Rectal smooth muscle tissue (tissue), 1 donor: ENCODE measurements at regions not wholly inside any gene's neighbourhood (a gene's known extent, or its start where the extent isn't known, plus 50 kb on each side); places are given as distances from the start of the nearest gene placed in this dataset.
A peak's percentile ranks its signal among the peaks of the same experiment; 100 is the strongest.

Experiments
- H3K27ac ChIP-seq: one replicate; pipeline ENCODE4 v1.7.0; 2013; ENCODE audit warnings: low read depth, low read length, inconsistent platforms
- H3K27me3 ChIP-seq: one replicate; pipeline ENCODE4 v1.7.0; 2013; ENCODE audit warnings: low read length; ENCODE audit not compliant: control insufficient read depth, insufficient read depth
- H3K36me3 ChIP-seq: one replicate; pipeline ENCODE4 v1.7.0; 2013; ENCODE audit warnings: low read length; ENCODE audit not compliant: control insufficient read depth, insufficient read depth
- H3K4me1 ChIP-seq: one replicate; pipeline ENCODE4 v1.7.0; 2013; ENCODE audit warnings: low read length; ENCODE audit not compliant: control insufficient read depth, insufficient read depth
- H3K4me3 ChIP-seq: one replicate; pipeline ENCODE4 v1.7.0; 2013; ENCODE audit warnings: low read length
- H3K9ac ChIP-seq: one replicate; pipeline ENCODE4 v1.7.0; 2013; ENCODE audit warnings: low read length

DNA sequence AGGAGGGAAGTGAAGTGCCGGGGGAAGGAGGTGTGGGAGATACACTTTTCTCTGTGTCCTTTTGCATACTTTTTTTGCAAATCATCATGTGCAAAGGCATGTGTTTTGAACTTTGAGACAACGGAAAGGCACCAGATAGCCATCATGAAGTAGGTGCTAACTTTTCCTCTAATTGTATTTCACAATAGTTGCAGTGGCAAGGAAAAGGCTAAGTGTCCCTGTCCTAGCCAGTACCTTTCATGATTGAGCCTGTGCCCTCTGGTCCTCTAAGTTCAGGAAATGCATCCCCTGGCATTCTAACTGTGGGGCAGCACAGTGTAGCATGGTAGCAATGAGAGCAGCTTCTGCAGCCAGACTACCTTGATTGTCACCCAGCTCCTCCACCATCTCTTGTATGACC, 186.2 kb downstream of the ADSS2 start:
- Histone ChIP-seq H3K36me3 (no peaks in the 10 kb centered on the region), H3K9ac (no peak overlapping the region)

DNA sequence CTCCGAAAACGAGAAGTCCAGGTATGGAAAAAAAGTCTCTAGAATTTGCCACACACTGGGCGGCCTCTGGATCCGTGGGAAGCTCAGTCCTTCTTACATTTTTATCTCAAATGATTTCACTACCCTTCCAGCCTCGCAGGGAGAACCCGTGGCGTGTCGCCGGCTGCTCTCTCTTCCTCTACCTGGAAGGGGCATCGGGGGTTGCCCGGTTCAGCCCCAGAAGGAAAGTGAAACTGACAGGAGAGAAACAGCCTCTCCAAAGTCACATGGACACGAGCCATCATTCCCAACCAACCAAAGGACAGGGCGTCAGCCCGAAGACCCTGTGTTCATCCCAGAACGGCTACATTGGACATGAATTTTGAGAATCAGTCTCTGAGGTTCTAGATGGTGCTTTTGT, 182.5 kb downstream of the ADSS2 start:
- Histone ChIP-seq H3K27ac (no peak overlapping the region), H3K4me1 (peaks cover 7% of the 10 kb centered on the region), H3K9ac (no peak overlapping the region), H3K4me3 (no peak overlapping the region), H3K36me3 (no peaks in the 10 kb centered on the region), H3K27me3 (no peaks in the 10 kb centered on the region)

More for the DNA sequence above, 186.2 kb downstream of the ADSS2 start:
- H3K4me1 ChIP-seq: no peaks in the 10 kb centered on the region
- no peak overlapping the region for H3K4me3 ChIP-seq
- H3K27me3 ChIP-seq: no peaks in the 10 kb centered on the region
- no peak overlapping the region for H3K27ac ChIP-seq

DNA sequence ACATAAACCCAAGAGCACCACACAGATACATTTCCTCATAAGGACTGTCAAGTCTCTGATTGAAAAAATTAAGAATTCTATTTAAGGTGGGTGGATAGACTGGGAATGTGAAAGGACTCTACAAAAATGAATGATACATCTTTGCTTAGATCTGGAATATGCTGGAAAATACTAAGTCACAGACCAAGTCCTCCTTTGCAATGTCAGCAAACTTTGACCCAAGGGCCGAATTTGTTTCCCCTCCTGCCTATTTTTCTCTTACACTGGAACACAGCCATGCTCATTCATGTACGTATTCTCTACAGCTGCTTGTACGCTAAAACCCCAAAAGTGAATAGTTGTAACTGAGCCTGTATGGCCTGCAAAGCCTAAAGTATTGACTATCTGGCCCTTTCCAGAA, 180.7 kb downstream of the ADSS2 start:
- no peaks in the 10 kb centered on the region for H3K36me3 ChIP-seq
- H3K27me3 ChIP-seq: peaks cover 3% of the 10 kb centered on the region
- no peak overlapping the region for H3K27ac ChIP-seq
- no peak overlapping the region for H3K4me3 ChIP-seq
- no peak overlapping the region for H3K9ac ChIP-seq
- H3K4me1 ChIP-seq: peaks cover 7% of the 10 kb centered on the region

DNA sequence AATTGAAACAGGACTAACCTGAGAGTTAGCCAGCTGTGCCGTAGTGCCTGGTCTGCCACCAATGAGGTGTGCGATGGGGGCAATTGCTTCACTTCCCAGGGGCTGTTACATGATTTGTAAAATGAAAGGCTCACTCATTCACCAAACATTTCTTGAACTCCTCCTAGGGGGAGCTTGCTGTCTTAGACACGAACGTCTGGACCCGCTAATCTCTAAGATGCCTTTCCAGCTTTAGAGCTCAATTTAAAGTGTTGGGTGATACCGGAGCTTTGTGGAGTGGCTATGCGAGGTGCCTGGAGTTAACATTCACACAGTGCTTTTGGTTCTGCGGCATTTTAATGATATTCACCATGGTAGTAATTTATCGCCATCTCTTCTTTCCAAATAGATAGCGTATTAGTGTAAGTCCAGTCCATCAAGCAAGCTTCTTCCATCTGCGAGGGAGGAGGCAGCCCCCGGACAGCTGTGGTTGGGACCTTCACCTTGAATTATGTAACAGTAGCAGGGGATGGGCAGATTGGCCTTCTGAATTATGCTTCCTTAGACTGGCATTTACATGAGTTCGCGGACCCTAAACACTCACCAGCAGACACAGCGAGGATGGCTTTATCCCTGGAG, 179.9 kb downstream of the ADSS2 start:
- peaks cover 7% of the 10 kb centered on the region for H3K4me1 ChIP-seq
- H3K36me3 ChIP-seq: no peaks in the 10 kb centered on the region
- H3K27me3 ChIP-seq: peaks cover 3% of the 10 kb centered on the region
- no peak overlapping the region for H3K27ac ChIP-seq
- H3K4me3 ChIP-seq: no peak overlapping the region
- H3K9ac ChIP-seq: no peak overlapping the region

DNA sequence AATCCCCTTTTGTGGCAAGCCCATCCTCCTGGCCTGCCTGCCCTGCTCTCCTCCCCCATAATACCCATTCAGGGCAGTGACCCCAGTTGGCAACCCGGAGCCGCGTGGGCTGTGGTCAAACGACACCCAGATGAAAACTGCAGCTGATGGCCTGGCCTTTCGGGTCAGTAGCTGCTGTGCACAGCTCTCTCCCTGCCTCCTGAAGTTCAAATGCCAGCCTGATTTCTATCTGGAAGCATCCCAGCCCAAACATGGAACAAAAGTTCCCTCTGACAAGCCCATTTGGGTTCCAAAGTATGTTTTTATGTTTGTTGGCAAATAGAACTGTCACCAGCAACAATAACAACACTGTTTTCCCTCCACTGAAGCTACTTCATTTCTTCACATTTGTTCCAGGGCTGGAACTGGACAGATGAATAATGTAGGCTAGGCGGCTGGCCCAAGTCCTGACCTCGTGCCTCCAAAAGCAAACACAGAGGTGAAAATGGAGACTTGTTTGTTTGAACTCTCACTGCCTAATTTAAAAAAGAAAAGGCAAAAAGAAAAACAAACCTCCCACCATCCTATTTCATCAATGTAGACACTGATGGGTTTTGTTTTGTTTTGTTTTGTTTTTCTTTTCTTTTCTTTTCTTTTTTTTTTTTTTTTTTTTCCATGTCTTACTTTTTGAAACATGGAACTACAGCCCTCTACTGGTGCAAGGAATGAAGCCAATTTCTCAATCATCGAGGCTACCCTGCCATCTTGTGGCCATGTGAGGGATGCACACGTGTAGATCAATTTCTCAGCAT, 179.0 kb downstream of the ADSS2 start:
- H3K27ac ChIP-seq: no peak overlapping the region
- no peaks in the 10 kb centered on the region for H3K36me3 ChIP-seq
- H3K4me1 ChIP-seq: peaks cover 7% of the 10 kb centered on the region
- no peak overlapping the region for H3K4me3 ChIP-seq
- H3K27me3 ChIP-seq: peaks cover 3% of the 10 kb centered on the region
- no peak overlapping the region for H3K9ac ChIP-seq

DNA sequence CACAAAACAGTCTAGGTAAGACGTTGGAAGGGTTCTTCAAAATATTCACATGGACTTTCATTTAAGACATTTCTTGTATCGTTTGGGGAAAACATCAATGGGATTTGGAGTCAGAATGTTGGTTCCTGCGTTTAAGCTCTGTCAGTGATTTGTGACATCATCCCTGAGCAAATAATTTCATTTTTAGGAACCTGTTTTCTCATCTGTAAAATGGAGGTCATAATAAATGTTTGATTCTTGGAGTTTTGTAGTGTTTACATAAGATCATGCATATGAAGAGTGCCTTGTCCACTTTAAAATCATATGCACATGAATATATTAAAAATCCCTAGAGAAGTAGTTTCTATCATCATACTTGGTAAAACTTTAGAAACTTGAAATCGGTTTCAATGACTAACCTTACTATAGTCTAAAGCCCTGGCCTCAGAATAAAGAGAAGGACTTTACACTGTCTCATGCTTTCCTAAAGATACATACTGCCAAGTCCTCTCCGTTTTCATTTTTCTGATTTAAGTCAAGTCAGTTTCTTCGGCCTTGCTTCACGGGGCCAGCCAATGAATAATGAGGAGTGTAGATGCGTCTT, 178.4 kb downstream of the ADSS2 start:
- peaks cover 7% of the 10 kb centered on the region for H3K4me1 ChIP-seq
- H3K27ac ChIP-seq: peak overlapping the region; percentile 73
- H3K27me3 ChIP-seq: peaks cover 3% of the 10 kb centered on the region
- no peaks in the 10 kb centered on the region for H3K36me3 ChIP-seq
- no peak overlapping the region for H3K4me3 ChIP-seq
- H3K9ac ChIP-seq: no peak overlapping the region

DNA sequence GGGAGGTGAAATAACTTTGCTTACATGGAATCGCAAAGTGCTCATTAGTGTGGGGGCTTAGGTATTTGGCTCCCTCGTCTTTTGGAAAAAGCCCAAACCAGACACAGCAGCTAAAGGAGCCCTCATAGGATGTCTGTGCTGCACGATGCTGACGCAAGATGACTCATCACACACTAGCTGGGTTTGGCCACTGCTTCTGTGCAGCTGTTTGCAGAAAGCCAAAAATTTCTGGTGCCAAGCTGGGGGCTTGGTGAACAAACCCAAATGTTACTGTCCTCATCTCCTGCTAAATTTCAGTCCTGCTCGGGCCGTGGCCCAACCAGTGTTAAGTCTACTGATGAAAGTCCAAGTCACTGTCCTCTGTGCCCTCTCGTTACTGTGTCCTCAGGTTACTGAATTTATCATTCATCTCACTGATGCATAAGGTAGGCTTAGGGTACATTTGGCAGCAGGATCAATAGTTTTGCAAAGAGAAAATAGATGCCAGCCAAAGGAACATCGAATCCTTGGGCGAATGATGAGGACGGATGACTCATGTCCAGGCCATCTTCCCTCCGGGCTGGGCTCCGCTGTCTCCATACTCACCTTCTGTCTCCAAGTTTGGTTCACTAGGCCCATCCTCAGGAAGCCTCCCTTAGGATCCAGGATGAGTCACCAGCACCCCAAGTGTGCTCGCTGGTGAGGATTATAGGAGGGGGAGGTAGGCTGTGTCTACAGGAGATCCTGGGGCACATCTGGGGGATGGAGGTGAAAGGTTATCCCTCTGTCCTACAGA, 177.7 kb downstream of the ADSS2 start:
- H3K9ac ChIP-seq: no peak overlapping the region
- peak overlapping the region; percentile 73 for H3K27ac ChIP-seq

DNA sequence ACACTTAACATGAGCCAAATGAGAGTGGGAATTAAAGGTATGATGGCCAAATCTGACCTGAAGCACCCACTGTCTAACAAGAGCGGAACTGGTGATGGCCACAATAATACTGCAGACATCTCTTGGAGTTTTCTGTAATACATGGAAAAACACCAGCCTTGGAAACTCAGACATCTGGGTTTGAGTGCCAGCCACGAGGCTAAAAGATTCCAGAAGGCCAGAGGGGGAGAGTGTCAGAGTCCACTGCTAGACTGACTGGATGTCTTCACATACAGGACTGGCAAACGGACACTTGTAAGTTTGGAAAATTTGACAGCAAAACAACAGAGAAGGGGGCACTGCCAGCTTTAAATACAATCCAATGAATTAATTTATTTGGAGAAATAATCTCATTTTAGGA, 175.1 kb downstream of the ADSS2 start:
- Histone ChIP-seq H3K36me3 (no peaks in the 10 kb centered on the region), H3K4me3 (no peak overlapping the region), H3K27ac (no peak overlapping the region), H3K27me3 (peaks cover 3% of the 10 kb centered on the region), H3K9ac (no peak overlapping the region), H3K4me1 (peaks cover 7% of the 10 kb centered on the region)

More for the DNA sequence above, 177.7 kb downstream of the ADSS2 start:
- no peaks in the 10 kb centered on the region for H3K36me3 ChIP-seq
- peaks cover 3% of the 10 kb centered on the region for H3K27me3 ChIP-seq
- H3K4me1 ChIP-seq: peaks cover 7% of the 10 kb centered on the region
- no peak overlapping the region for H3K4me3 ChIP-seq

DNA sequence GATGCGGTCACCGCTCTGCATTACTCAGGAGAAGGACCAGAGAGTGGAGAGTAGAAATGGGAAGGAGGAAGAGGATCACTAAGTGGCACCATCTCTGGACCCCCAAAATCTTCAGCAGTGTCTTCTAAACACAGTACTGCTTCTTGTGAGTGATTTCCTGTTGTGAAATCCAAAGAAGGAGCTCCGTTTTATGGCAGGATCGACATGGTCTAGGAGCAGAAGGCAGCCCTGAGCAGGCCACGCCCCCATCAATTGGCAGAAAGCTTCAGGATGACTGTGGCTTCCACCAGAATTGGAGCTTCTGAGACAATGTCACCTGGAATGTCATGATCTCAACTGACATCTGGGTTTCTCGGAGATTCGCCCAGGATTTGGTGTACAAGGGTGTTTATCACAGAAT, 171.5 kb downstream of the ADSS2 start:
- H3K36me3 ChIP-seq: no peaks in the 10 kb centered on the region
- H3K9ac ChIP-seq: no peak overlapping the region
- no peak overlapping the region for H3K4me3 ChIP-seq
- H3K27ac ChIP-seq: no peak overlapping the region
- H3K27me3 ChIP-seq: peaks cover 1% of the 10 kb centered on the region
- no peaks in the 10 kb centered on the region for H3K4me1 ChIP-seq

DNA sequence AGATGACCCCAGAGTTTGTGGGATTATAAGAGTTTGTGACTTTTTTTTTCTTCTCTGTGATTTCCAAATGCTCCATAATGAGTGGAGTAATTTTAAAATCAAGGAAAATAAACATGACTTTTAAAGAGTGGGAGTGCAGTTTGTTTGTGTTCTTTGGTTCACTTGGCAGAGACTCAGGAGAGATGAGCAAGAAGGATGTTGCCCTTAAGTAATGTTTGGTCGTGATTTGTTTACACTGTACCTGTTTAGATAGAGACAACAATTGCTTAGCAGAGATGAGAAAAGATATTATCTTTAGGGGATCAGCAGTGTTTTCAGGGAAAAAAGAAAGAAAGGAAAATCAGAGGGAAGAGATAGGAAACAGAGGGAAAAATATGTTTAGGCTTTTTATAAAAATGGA, 170.8 kb downstream of the ADSS2 start:
- Histone ChIP-seq H3K36me3 (no peaks in the 10 kb centered on the region), H3K27ac (no peak overlapping the region), H3K9ac (no peak overlapping the region), H3K4me1 (no peaks in the 10 kb centered on the region), H3K27me3 (no peaks in the 10 kb centered on the region), H3K4me3 (no peak overlapping the region)

DNA sequence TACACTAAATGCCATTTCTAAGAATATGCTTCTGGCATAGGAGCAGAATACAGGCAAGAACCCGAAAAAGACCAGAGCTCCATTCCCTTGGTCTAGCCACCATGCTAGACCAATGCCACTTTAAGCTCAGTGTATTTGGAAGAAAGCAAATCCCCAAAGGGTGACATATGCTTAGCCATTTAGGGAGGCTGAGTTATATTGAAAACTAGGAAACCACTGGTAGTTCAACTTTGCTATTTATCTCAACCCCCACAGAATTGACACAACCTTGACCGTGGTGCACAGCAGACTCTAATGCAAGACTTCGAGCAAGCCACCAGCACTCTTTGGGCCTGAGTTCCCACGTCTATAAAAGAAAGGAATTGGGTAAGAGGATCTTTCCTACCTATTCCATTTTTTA, 167.9 kb downstream of the ADSS2 start:
- H3K4me3 ChIP-seq: no peak overlapping the region
- no peaks in the 10 kb centered on the region for H3K4me1 ChIP-seq
- H3K27ac ChIP-seq: no peak overlapping the region
- H3K27me3 ChIP-seq: no peaks in the 10 kb centered on the region
- no peak overlapping the region for H3K9ac ChIP-seq
- H3K36me3 ChIP-seq: no peaks in the 10 kb centered on the region

DNA sequence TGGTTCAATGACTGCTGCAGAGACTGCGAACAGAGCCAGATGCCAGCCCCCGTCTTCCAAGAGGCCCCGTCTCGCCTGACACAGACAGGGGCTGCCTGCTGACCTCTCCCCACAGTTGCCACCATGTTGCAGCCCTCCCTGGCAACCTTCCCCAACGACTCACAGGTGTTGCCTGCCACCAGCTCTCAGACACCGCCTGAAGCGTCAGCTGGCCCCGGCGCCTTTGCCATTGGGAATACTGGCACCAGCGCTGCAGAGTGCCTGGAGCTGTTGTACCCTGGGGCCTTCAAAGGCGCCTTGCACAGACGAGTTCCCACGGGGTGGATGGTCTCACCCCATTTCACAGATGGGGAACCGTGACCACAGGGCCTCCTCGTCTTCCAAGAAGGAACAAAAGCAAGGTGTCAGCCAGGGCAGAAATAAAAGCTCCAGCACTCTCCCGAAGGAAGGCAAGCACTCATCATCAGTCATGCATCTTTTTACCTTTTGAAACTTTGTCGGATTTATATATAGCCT, 167.0 kb downstream of the ADSS2 start:
- Histone ChIP-seq H3K36me3 (no peaks in the 10 kb centered on the region), H3K9ac (no peak overlapping the region), H3K27me3 (no peaks in the 10 kb centered on the region), H3K4me1 (no peaks in the 10 kb centered on the region), H3K27ac (no peak overlapping the region), H3K4me3 (no peak overlapping the region)
